IMR-90 (cell line): ENCODE measurements at regions not wholly inside any gene's neighbourhood (a gene's known extent, or its start where the extent isn't known, plus 50 kb on each side); places are given as distances from the start of the nearest gene placed in this dataset.

Experiments
- ATAC-seq: fragments of 200-7000 bp; cut with Tn5 transposase; 2 replicates; pipeline ENCODE4 v1.9.1; 2020; ENCODE audit warnings: low read depth, mild to moderate bottlenecking, moderate library complexity
- BruUV-seq: library from RNA; stranded (reverse); fragments of 400-500 nt; replicated peaks from 2 replicates; lab custom pipeline; 2021; lab: Mats Ljungman, UMichigan
- CTCF ChIA-PET: fragments of 300-600 bp; formaldehyde crosslinking; extraction: SDS; loops from one replicate; lab custom pipeline; 2021; ENCODE audit warnings: antibody characterized with exemption; lab: Yijun Ruan, JAX
- POLR2A ChIA-PET: fragments of 300-600 bp; sonication (Branson Sonifier 250); formaldehyde crosslinking; loops from one replicate; lab custom pipeline; 2022; ENCODE audit warnings: antibody characterized with exemption; ENCODE audit not compliant: unreplicated experiment; lab: Charles Lee
- DNase-seq: peaks from one replicate; pipeline ENCODE4 v3.0.0; 2013
- H2AFZ ChIP-seq: replicated peaks from 2 replicates; pipeline ENCODE3; 2013; ENCODE audit warnings: low read length, mild to moderate bottlenecking; ENCODE audit not compliant: poor library complexity
- H2AK5ac ChIP-seq: 2 replicates; pipeline ENCODE4 v1.6.1; 2013; ENCODE audit warnings: low read depth, low read length, inconsistent platforms
- H2AK9ac ChIP-seq: replicated peaks from 2 replicates; pipeline ENCODE3; 2013; ENCODE audit warnings: mild to moderate bottlenecking, low read depth, low read length, moderate library complexity; ENCODE audit not compliant: poor library complexity
- H2BK120ac ChIP-seq: 2 replicates; pipeline ENCODE4 v1.6.1; 2013; ENCODE audit warnings: low read depth, low read length, inconsistent platforms
- H2BK15ac ChIP-seq: 3 replicates; pipeline ENCODE4 v1.6.1; 2013; ENCODE audit warnings: low read depth, low read length, inconsistent platforms
- H2BK20ac ChIP-seq: 2 replicates; pipeline ENCODE4 v1.6.1; 2013; ENCODE audit warnings: low read depth, mild to moderate bottlenecking, inconsistent platforms, low read length, moderate library complexity
- H2BK5ac ChIP-seq: 2 replicates; pipeline ENCODE4 v1.6.1; 2013; ENCODE audit warnings: mild to moderate bottlenecking, low read depth, low read length, inconsistent platforms; ENCODE audit not compliant: poor library complexity, severe bottlenecking
- H3K14ac ChIP-seq: replicated peaks from 2 replicates; pipeline ENCODE4 v1.6.1; 2013; ENCODE audit warnings: low read depth, low read length, inconsistent platforms
- H3K18ac ChIP-seq: 2 replicates; pipeline ENCODE4 v1.6.1; 2013; ENCODE audit warnings: low read depth, low read length, control low read depth
- H3K23ac ChIP-seq: 2 replicates; pipeline ENCODE4 v1.6.1; 2013; ENCODE audit warnings: low read depth, low read length, inconsistent platforms
- H3K27ac ChIP-seq: 2 replicates; pipeline ENCODE4 v1.5.1; 2013; ENCODE audit warnings: mild to moderate bottlenecking, control low read depth, low read length; ENCODE audit not compliant: insufficient read depth
- H3K27me3 ChIP-seq: 2 replicates; pipeline ENCODE4 v1.6.1; 2013; ENCODE audit warnings: low read length; ENCODE audit not compliant: control insufficient read depth, insufficient read depth
- H3K36me3 ChIP-seq: 2 replicates; pipeline ENCODE4 v1.6.1; 2013; ENCODE audit warnings: low read length, mixed read lengths; ENCODE audit not compliant: control insufficient read depth, insufficient read depth
- H3K4ac ChIP-seq: 2 replicates; pipeline ENCODE4 v1.6.1; 2013; ENCODE audit warnings: low read depth, low read length, inconsistent platforms
- H3K4me1 ChIP-seq: 2 replicates; pipeline ENCODE4 v1.6.1; 2013; ENCODE audit warnings: low read length, mixed read lengths; ENCODE audit not compliant: control insufficient read depth, insufficient read depth
- H3K4me2 ChIP-seq: 2 replicates; pipeline ENCODE4 v1.6.1; 2013; ENCODE audit warnings: low read depth, mild to moderate bottlenecking, control low read depth, low read length, moderate library complexity
- H3K4me3 ChIP-seq: 2 replicates; pipeline ENCODE4 v1.5.1; 2013; ENCODE audit warnings: low read depth, mild to moderate bottlenecking, control low read depth, low read length, moderate library complexity; ENCODE audit not compliant: insufficient read depth
- H3K56ac ChIP-seq: 2 replicates; pipeline ENCODE4 v1.6.1; 2013; ENCODE audit warnings: low read length, inconsistent platforms; ENCODE audit not compliant: insufficient read depth; ENCODE audit errors: extremely low read depth
- H3K79me1 ChIP-seq, 2 experiments: 2 replicates each; pipeline ENCODE4 v1.6.1; 2013; ENCODE audit warnings: low read length in 2 of 2, inconsistent platforms in 1 of 2, low read depth in 1 of 2
- H3K9ac ChIP-seq: 2 replicates; pipeline ENCODE4 v1.6.1; 2013; ENCODE audit warnings: low read depth, low read length, control low read depth
- H3K9me1 ChIP-seq: 2 replicates; pipeline ENCODE4 v1.6.1; 2013; ENCODE audit warnings: low read length, inconsistent platforms; ENCODE audit not compliant: insufficient read depth
- H3K9me3 ChIP-seq: 2 replicates; pipeline ENCODE4 v1.6.1; 2013; ENCODE audit warnings: low read length; ENCODE audit not compliant: control insufficient read depth, insufficient read depth
- H4K20me1 ChIP-seq: 2 replicates; pipeline ENCODE4 v1.6.1; 2013; ENCODE audit warnings: low read length, inconsistent platforms; ENCODE audit not compliant: insufficient read depth
- H4K5ac ChIP-seq: 2 replicates; pipeline ENCODE4 v1.6.1; 2013; ENCODE audit warnings: mild to moderate bottlenecking, low read depth, low read length, control low read depth
- H4K8ac ChIP-seq, 2 experiments: 2 replicates each; pipeline ENCODE4 v1.6.1; 2013; ENCODE audit warnings: low read depth in 2 of 2, low read length in 2 of 2, control low read depth in 1 of 2, inconsistent platforms in 1 of 2
- H4K91ac ChIP-seq: 2 replicates; pipeline ENCODE4 v1.6.1; 2013; ENCODE audit warnings: low read depth, low read length, inconsistent platforms; ENCODE audit not compliant: insufficient read depth
- BHLHE40 ChIP-seq: fragments of 150-350 bp; IDR thresholded peaks from 2 replicates; pipeline ENCODE4 v1.6.1; 2016; ENCODE audit warnings: mild to moderate bottlenecking, low read depth, low read length
- CEBPB ChIP-seq: IDR thresholded peaks from 2 replicates; pipeline ENCODE4 v1.6.1; 2012; ENCODE audit warnings: low read depth, low read length, improper control_type of control experiment
- CHD1 ChIP-seq: IDR thresholded peaks from 2 replicates; pipeline ENCODE4 v1.6.1; 2012; ENCODE audit warnings: low read depth, low read length, improper control_type of control experiment
- NFE2L2 ChIP-seq: fragments of 150-350 bp; IDR thresholded peaks from 2 replicates; pipeline ENCODE4 v1.6.1; 2016; ENCODE audit warnings: low read depth, mild to moderate bottlenecking, low read length
- RAD21 ChIP-seq: IDR thresholded peaks from 2 replicates; pipeline ENCODE4 v1.6.1; 2012; ENCODE audit warnings: low read length, improper control_type of control experiment
- RFX5 ChIP-seq: IDR thresholded peaks from 2 replicates; pipeline ENCODE4 v1.8.0; 2012; ENCODE audit warnings: low read depth, mild to moderate bottlenecking, low read length, moderate library complexity
- WGBS, 2 experiments: methylation state at CpG; one replicate each; pipeline versions ENCODE4 v1.1.5 to v1.1.7; 2013; ENCODE audit warnings: missing lambda C conversion rate in 2 of 2; ENCODE audit not compliant: insufficient read length in 1 of 2; ENCODE audit errors: extremely low coverage in 2 of 2; 5-methylcytosine and 5-hydroxymethylcytosine counted together
- dilution Hi-C: fragments of 300-500 bp; cut with HindIII; formaldehyde crosslinking; loops from one replicate; pipeline ENCODE4 v1.14.3; 2018; ENCODE audit warnings: low sequenced_read_pairs; ENCODE audit not compliant: unreplicated experiment
- in situ Hi-C: fragments of 300-500 bp; cut with MboI; formaldehyde crosslinking; loops from 3 replicates; pipeline ENCODE4 v1.14.3; 2019; ENCODE audit warnings: low sequenced_read_pairs, inconsistent platforms, mixed read lengths
- intact Hi-C: fragments of 100-400 bp; cut with micrococcal nuclease; formaldehyde crosslinking; loops from 2 replicates; pipeline ENCODE4 v1.10.0; 2022
- TF ChIP-seq, protein P1 (sequence below): fragments of 150-350 bp; IDR thresholded peaks from 2 replicates; pipeline ENCODE4 v1.6.1; 2016; ENCODE audit warnings: low read depth, mild to moderate bottlenecking, low read length, moderate library complexity, borderline replicate concordance

DNA sequence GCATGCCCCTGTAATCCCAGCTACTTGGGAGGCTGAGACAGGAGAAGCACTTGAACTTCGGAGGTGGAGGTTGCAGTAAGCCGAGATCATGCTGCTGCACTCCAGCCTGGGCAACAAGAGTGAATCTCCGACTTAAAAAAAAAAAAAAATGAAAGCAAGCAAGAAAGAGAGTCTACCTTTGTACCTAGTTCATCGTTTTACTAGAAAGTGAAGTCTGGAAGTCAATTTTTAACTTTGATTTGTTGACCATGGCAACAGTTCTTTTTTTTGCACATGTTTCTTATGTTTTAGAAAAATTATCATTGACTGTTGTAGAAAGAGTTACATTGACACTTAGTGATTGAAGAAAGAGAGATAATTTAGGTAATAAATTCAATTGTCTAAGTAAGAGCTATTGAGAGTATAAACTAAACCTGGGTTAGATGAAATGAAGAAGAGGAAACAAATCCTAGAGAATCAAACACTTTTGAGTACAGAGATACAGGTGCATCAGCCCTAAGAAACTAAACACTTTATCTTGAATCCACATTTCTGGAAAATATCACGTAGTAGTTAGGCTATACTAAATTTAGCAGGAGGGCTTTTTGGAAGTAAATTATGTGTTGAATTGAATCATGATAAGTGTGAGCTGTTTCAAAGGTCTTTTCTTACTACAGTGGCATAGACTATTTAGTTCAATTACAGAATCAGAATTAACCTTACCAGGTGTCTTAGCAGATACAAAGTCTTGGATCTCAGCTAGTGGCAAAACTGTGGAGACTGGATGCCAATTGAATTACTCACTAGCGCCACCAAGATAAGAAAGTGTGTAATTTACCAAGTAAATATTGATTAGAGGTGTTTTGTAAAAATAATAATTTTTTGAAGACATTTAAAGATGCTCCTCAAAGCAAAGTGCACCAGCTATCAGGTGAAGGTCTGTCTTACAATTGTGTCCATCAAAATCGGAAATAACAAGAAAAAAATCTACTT is 303.4 kb upstream of the NRXN1 start (continued):
- no peak for TF ChIP-seq CHD1

DNA sequence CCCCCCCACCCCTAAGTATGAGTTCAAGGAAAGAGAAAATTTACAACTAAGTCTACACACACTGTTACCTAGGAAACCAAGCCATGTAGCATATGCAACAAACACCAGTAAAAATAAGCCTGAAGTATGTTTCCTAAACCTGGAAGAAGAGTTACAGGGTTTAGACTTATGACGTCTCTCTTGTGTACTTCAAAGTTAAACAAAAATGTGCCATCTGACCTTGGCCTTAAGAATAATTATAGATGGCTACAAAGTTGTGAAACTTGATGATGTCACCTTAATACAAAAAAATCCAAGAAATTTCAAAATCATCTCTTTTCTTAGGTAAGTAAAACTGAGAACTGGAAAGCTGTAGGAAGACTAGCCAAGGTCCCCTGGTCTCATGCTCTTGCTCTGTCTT is 297.6 kb upstream of the NRXN1 start:
- DNase-seq (peak; percentile 75), ATAC-seq (peak; percentile 54)
- TF ChIP-seq BHLHE40 = no peak
- no peak for TF ChIP-seq NFE2L2
- peak; percentile 60 for TF ChIP-seq CEBPB
- TF ChIP-seq, protein P1, sequence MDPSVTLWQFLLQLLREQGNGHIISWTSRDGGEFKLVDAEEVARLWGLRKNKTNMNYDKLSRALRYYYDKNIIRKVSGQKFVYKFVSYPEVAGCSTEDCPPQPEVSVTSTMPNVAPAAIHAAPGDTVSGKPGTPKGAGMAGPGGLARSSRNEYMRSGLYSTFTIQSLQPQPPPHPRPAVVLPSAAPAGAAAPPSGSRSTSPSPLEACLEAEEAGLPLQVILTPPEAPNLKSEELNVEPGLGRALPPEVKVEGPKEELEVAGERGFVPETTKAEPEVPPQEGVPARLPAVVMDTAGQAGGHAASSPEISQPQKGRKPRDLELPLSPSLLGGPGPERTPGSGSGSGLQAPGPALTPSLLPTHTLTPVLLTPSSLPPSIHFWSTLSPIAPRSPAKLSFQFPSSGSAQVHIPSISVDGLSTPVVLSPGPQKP = no peak
- TF ChIP-seq RFX5 = no peak
- no peak for TF ChIP-seq CHD1
- no peak for TF ChIP-seq RAD21
- H3K56ac ChIP-seq = no peak overlapping the region
- no CpG with 5 or more reads among the region's 1 CpG for WGBS, 2 experiments
- peak overlapping the region; percentile 81 for H2BK5ac ChIP-seq
- intact Hi-C loops (no loop called here), in situ Hi-C loops (no loop called here), dilution Hi-C loops (no loop called here)
- H3K9ac ChIP-seq = no peak overlapping the region
- H3K4me3 ChIP-seq = no peak overlapping the region
- H3K79me1 ChIP-seq = no peaks in the 10 kb centered on the region
- H3K18ac ChIP-seq = peak overlapping the region; percentile 91; the same call in 1 of the 2 replicates
- H3K27me3 ChIP-seq = no peaks in the 10 kb centered on the region
- no peak overlapping the region for H2BK20ac ChIP-seq
- H3K9me1 ChIP-seq = no peaks in the 10 kb centered on the region
- no peak overlapping the region for H3K27ac ChIP-seq
- no TSS peak for BruUV-seq
- 0 out of 4 replicates have a peak overlapping the region, but pooled peaks of 1 of the 2 experiments have one; percentile 31 for H4K8ac ChIP-seq
- H3K36me3 ChIP-seq = no peaks in the 10 kb centered on the region
- H4K20me1 ChIP-seq = no peaks in the 10 kb centered on the region
- H2AFZ ChIP-seq = no peak overlapping the region
- no peak overlapping the region for H2BK120ac ChIP-seq
- ChIA-PET POLR2A (no interaction called here), CTCF (no interaction called here)
- no peak overlapping the region for H3K14ac ChIP-seq
- H3K4ac ChIP-seq = no peak overlapping the region
- H2AK9ac ChIP-seq = no peak overlapping the region
- H2BK15ac ChIP-seq = no peak overlapping the region
- H2AK5ac ChIP-seq = no peak overlapping the region
- no peak overlapping the region; the same call in 1 of the 2 replicates for H3K4me2 ChIP-seq
- no peak overlapping the region for H4K91ac ChIP-seq
- no peaks in the 10 kb centered on the region for H3K9me3 ChIP-seq
- peaks cover 3% of the 10 kb centered on the region; the same call in 1 of the 2 replicates for H3K4me1 ChIP-seq
- no peak overlapping the region for H3K23ac ChIP-seq
- H4K5ac ChIP-seq = peak overlapping the region; percentile 91; the same call in 1 of the 2 replicates
